ENCODE measurements at regions not wholly inside any gene's neighbourhood (a gene's known extent, or its start where the extent isn't known, plus 50 kb on each side); places are given as distances from the start of the nearest gene placed in this dataset.

GRCh38 chr13:76293346-76293745 is 592.9 kb downstream of the KCTD12 start:
- no peak overlapping the region for H4K91ac ChIP-seq (ENCODE audit: insufficient read length, low read depth, low read length)
- H3K9me3 Mint-ChIP-seq = peaks cover 8 to 15% of the 10 kb centered on the region in 2 experiments; a peak in 4 of 5 replicates
- H3K9ac ChIP-seq (ENCODE audit: extremely low read depth, insufficient read length, low read length) = no peak overlapping the region
- no peak overlapping the region for H2BK12ac ChIP-seq (ENCODE audit: insufficient read length, low read depth, low read length)
- no peaks in the 10 kb centered on the region for H3K9me3 ChIP-seq (ENCODE audit: control insufficient read depth, low read depth, low read length)
- H3K4me3 Mint-ChIP-seq = no peak overlapping the region
- H3K27ac ChIP-seq (ENCODE audit: insufficient read length, low read depth, low read length) = no peak overlapping the region
- no peak overlapping the region for H4K5ac ChIP-seq (ENCODE audit: insufficient read length, low read depth, low read length)
- H3T11ph ChIP-seq (ENCODE audit: low read length) = no peak overlapping the region
- H3K27me3 Mint-ChIP-seq (ENCODE audit: low read depth) = no peaks in the 10 kb centered on the region
- no peak overlapping the region for H2BK5ac ChIP-seq (ENCODE audit: insufficient read length, low read length)
- no peak for DNase-seq
- no peaks in the 10 kb centered on the region for H3K27me3 ChIP-seq (ENCODE audit: insufficient read depth, low read length)
- H3K4ac ChIP-seq (ENCODE audit: low read depth, low read length) = no peak overlapping the region
- H2BK20ac ChIP-seq (ENCODE audit: low read depth, low read length, poor library complexity, severe bottlenecking) = no peak overlapping the region
- H3K27ac Mint-ChIP-seq = no peak overlapping the region
- no peak overlapping the region for H3K4me2 ChIP-seq (ENCODE audit: insufficient read depth, insufficient read length, low read length)
- H2AFZ ChIP-seq (ENCODE audit: low read length) = no peak overlapping the region
- H4K8ac ChIP-seq (replicated peaks; ENCODE audit: insufficient read length, low read depth, low read length) = no peak overlapping the region
- no peak overlapping the region for H3K56ac ChIP-seq (ENCODE audit: insufficient read length, low read depth, low read length)
- no peak overlapping the region for H2AK5ac ChIP-seq (ENCODE audit: insufficient read length, low read length)
- peaks cover 11 to 12% of the 10 kb centered on the region in 2 experiments for H3K4me1 Mint-ChIP-seq
- H3K79me1 ChIP-seq (ENCODE audit: insufficient read depth, low read depth, low read length, poor library complexity, severe bottlenecking) = no peaks in the 10 kb centered on the region
- no peaks in the 10 kb centered on the region for H3K79me2 ChIP-seq (ENCODE audit: insufficient read depth, low read length)
- no peak overlapping the region for H2BK15ac ChIP-seq (ENCODE audit: low read depth, low read length)
- no peak overlapping the region for H3K18ac ChIP-seq (ENCODE audit: insufficient read length, low read depth, low read length)
- H3K4me1 ChIP-seq (ENCODE audit: insufficient read depth, low read length) = no peaks in the 10 kb centered on the region; the same call in 1 of the 2 replicates
- H3K14ac ChIP-seq (ENCODE audit: insufficient read depth, low read length) = no peak overlapping the region
- H3K23ac ChIP-seq (ENCODE audit: insufficient read length, low read depth, low read length) = no peak overlapping the region
- H3K23me2 ChIP-seq (ENCODE audit: insufficient read length, low read depth, low read length, poor library complexity, severe bottlenecking) = no peaks in the 10 kb centered on the region
- TF ChIP-seq CTCF (conservative IDR thresholded peaks at IDR 0.05) = no peak
- H2BK120ac ChIP-seq (ENCODE audit: low read depth, low read length, poor library complexity, severe bottlenecking) = no peak overlapping the region
- H3K36me3 Mint-ChIP-seq (ENCODE audit: insufficient read depth in 1 of 3, low read depth in 3 of 3) = peaks cover 4 to 10% (median 5%) of the 10 kb centered on the region in 3 experiments; a peak in 5 of 7 replicates
- H4K20me1 ChIP-seq (ENCODE audit: control insufficient read depth, insufficient read depth, insufficient read length) = no peaks in the 10 kb centered on the region
- no CpG with 5 or more reads among the region's 1 CpG for WGBS (ENCODE audit: extremely low coverage, insufficient read length, low lambda C conversion rate)
